ENCODE measurements at regions not wholly inside any gene's neighbourhood (a gene's known extent, or its start where the extent isn't known, plus 50 kb on each side); places are given as distances from the start of the nearest gene placed in this dataset.

- no peaks in the 10 kb centered on the region for H3K27me3 ChIP-seq (ENCODE audit: control insufficient read depth in 4 of 4, insufficient read depth in 4 of 4, low read length in 3 of 4)
- WGBS: 94% methylated on average over 9 of the region's 9 CpGs
- no peak for TF ChIP-seq HNF4G (IDR thresholded peaks at IDR 0.05)
- TF ChIP-seq FOXA2 (IDR thresholded peaks at IDR 0.05): no peak
- no peak for TF ChIP-seq SP1 (IDR thresholded peaks at IDR 0.05)
- no peak for TF ChIP-seq YY1 (IDR thresholded peaks at IDR 0.05)
- TF ChIP-seq HNF4A (conservative IDR thresholded peaks at IDR 0.05): no peak
- TF ChIP-seq ZBTB33 (IDR thresholded peaks at IDR 0.05): no peak
- no peak for TF ChIP-seq NR2F2 (IDR thresholded peaks at IDR 0.05)
- TF ChIP-seq, protein P1, sequence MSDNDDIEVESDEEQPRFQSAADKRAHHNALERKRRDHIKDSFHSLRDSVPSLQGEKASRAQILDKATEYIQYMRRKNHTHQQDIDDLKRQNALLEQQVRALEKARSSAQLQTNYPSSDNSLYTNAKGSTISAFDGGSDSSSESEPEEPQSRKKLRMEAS (IDR thresholded peaks at IDR 0.05): no peak
- no peak for TF ChIP-seq JUND (IDR thresholded peaks at IDR 0.05)
- TF ChIP-seq, protein P2, sequence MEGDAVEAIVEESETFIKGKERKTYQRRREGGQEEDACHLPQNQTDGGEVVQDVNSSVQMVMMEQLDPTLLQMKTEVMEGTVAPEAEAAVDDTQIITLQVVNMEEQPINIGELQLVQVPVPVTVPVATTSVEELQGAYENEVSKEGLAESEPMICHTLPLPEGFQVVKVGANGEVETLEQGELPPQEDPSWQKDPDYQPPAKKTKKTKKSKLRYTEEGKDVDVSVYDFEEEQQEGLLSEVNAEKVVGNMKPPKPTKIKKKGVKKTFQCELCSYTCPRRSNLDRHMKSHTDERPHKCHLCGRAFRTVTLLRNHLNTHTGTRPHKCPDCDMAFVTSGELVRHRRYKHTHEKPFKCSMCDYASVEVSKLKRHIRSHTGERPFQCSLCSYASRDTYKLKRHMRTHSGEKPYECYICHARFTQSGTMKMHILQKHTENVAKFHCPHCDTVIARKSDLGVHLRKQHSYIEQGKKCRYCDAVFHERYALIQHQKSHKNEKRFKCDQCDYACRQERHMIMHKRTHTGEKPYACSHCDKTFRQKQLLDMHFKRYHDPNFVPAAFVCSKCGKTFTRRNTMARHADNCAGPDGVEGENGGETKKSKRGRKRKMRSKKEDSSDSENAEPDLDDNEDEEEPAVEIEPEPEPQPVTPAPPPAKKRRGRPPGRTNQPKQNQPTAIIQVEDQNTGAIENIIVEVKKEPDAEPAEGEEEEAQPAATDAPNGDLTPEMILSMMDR (IDR thresholded peaks at IDR 0.05; ENCODE audit: low read depth, low read length, missing input control): no peak
- TF ChIP-seq RXRA (IDR thresholded peaks at IDR 0.05): no peak
- TF ChIP-seq, protein P3, sequence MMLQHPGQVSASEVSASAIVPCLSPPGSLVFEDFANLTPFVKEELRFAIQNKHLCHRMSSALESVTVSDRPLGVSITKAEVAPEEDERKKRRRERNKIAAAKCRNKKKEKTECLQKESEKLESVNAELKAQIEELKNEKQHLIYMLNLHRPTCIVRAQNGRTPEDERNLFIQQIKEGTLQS (IDR thresholded peaks at IDR 0.05): no peak
These were observed 405.8 kb downstream of the TMEM182 start for GRCh38 chr2:103167599-103167998.

GRCh38 chr2:103169861-103170260 is 408.0 kb downstream of the TMEM182 start:
- TF ChIP-seq, protein P2 (IDR thresholded peaks at IDR 0.05; ENCODE audit: low read depth, low read length, missing input control): no peak
- TF ChIP-seq TAF1 (conservative IDR thresholded peaks at IDR 0.05): no peak
- TF ChIP-seq NR2F2 (IDR thresholded peaks at IDR 0.05): no peak
- TF ChIP-seq EGR1 (IDR thresholded peaks at IDR 0.05; ENCODE audit: low read depth in 2 of 2): no peak
- TF ChIP-seq HNF4A (conservative IDR thresholded peaks at IDR 0.05): no peak
- TF ChIP-seq JUND (IDR thresholded peaks at IDR 0.05): no peak
- TF ChIP-seq RXRA (IDR thresholded peaks at IDR 0.05): no peak
- TF ChIP-seq, protein P1 (IDR thresholded peaks at IDR 0.05): no peak
- TF ChIP-seq FOXA1 (IDR thresholded peaks at IDR 0.05): no peak
- Histone ChIP-seq H3K27me3 (ENCODE audit: control insufficient read depth in 4 of 4, insufficient read depth in 4 of 4, low read length in 3 of 4) (no peaks in the 10 kb centered on the region), H3K36me3 (ENCODE audit: control insufficient read depth in 4 of 4, insufficient read depth in 3 of 4, low read depth in 1 of 4, low read length in 3 of 4) (no peaks in the 10 kb centered on the region), H3K9me3 (ENCODE audit: control insufficient read depth in 4 of 4, low read length in 3 of 4) (no peaks in the 10 kb centered on the region), H3K9ac (ENCODE audit: low read depth in 1 of 2, low read length in 2 of 2) (no peak overlapping the region), H3K27ac (ENCODE audit: low read depth in 1 of 2, low read length in 2 of 2) (no peak overlapping the region), H3K4me1 (ENCODE audit: control insufficient read depth in 4 of 4, insufficient read depth in 4 of 4, low read length in 3 of 4) (no peaks in the 10 kb centered on the region), H3K4me3 (ENCODE audit: low read depth in 1 of 3, low read length in 3 of 3) (no peak overlapping the region)
- DNase-seq (ENCODE audit: low spot score): no peak

More at GRCh38 chr2:103167599-103167998, 405.8 kb downstream of the TMEM182 start:
- no peaks in the 10 kb centered on the region for H3K9me3 ChIP-seq (ENCODE audit: control insufficient read depth in 4 of 4, low read length in 3 of 4)
- no peak overlapping the region for H3K4me3 ChIP-seq (ENCODE audit: low read depth in 1 of 3, low read length in 3 of 3)
- no peak overlapping the region for H3K9ac ChIP-seq (ENCODE audit: low read depth in 1 of 2, low read length in 2 of 2)
- DNase-seq (ENCODE audit: low spot score): no peak
- no peaks in the 10 kb centered on the region for H3K36me3 ChIP-seq (ENCODE audit: control insufficient read depth in 4 of 4, insufficient read depth in 3 of 4, low read depth in 1 of 4, low read length in 3 of 4)
- no peaks in the 10 kb centered on the region for H3K4me1 ChIP-seq (ENCODE audit: control insufficient read depth in 4 of 4, insufficient read depth in 4 of 4, low read length in 3 of 4)
- no peak overlapping the region for H3K27ac ChIP-seq (ENCODE audit: low read depth in 1 of 2, low read length in 2 of 2)
